ENCODE measurements at regions not wholly inside any gene's neighbourhood (a gene's known extent, or its start where the extent isn't known, plus 50 kb on each side); places are given as distances from the start of the nearest gene placed in this dataset.

DNA sequence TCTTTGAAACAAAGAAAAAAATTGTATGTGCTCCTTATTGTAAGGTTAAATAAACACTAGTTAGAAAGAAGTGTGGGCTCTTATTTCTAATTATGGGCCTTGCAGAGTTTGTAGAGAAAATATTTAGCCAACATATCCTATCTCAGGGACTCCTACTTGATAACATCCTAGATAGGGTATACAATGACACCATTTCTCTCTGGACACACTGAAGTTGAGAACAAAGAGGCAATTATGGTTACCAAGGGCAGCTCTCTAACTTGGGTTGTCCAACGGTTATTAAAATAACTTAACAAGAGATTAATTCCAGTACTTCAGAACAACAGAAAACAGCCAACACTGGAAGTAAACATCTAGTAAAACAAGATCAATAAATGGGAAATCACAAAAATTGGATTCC, 69.0 kb upstream of the ZC3H11B start:
- TF ChIP-seq, protein P1, sequence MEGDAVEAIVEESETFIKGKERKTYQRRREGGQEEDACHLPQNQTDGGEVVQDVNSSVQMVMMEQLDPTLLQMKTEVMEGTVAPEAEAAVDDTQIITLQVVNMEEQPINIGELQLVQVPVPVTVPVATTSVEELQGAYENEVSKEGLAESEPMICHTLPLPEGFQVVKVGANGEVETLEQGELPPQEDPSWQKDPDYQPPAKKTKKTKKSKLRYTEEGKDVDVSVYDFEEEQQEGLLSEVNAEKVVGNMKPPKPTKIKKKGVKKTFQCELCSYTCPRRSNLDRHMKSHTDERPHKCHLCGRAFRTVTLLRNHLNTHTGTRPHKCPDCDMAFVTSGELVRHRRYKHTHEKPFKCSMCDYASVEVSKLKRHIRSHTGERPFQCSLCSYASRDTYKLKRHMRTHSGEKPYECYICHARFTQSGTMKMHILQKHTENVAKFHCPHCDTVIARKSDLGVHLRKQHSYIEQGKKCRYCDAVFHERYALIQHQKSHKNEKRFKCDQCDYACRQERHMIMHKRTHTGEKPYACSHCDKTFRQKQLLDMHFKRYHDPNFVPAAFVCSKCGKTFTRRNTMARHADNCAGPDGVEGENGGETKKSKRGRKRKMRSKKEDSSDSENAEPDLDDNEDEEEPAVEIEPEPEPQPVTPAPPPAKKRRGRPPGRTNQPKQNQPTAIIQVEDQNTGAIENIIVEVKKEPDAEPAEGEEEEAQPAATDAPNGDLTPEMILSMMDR (IDR thresholded peaks at IDR 0.05; ENCODE audit: control insufficient read depth, extremely low read depth, insufficient read depth) = no peak
- DNase-seq (ENCODE audit: low read depth) = no peak
- no peak overlapping the region for H3K4me3 ChIP-seq (ENCODE audit: low read depth, low read length)

- H3K4me3 ChIP-seq (ENCODE audit: low read depth, low read length) = no peak overlapping the region
- DNase-seq (ENCODE audit: low read depth) = no peak
- TF ChIP-seq, protein P1 (IDR thresholded peaks at IDR 0.05; ENCODE audit: control insufficient read depth, extremely low read depth, insufficient read depth) = no peak
Observed at GRCh38 chr1:219676012-219676765, 63.3 kb upstream of the ZC3H11B start.

DNA sequence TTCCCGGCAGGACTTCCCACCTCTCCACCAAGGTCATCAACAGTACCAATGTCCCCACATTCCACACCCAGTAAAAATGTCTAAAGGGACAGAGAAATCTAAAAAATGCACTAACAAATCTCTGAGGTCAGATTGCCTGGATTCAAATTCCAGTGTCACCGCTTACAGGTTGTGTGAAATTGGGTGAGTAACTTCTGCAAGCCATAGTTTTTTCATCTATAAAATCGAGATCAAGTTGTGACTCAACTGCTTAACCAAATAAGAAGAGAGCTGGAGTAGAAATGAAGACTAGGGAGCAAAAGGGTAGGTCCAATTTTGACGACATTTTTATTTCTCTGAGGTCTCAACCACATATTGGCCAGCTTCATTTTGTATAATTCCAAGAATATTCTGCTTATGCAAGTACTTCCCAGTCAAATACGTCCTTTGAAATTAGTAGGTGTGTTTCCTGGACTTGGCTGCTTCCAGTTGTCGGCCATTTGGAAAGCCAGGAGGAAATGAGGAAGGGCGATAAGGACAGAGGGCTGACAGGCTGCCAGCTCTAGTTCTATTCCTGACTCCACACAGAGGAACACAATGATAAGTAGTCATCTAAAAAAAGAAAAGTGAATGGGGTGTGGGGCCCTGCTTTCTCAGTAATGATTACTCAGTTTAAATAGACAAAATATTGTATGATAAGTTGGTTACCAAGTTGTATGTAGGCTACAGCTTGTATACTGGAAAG, 57.7 kb upstream of the ZC3H11B start:
- no peak for DNase-seq (ENCODE audit: low read depth)
- TF ChIP-seq, protein P1 (IDR thresholded peaks at IDR 0.05; ENCODE audit: control insufficient read depth, extremely low read depth, insufficient read depth) = no peak
- no peak overlapping the region for H3K4me3 ChIP-seq (ENCODE audit: low read depth, low read length)

DNA sequence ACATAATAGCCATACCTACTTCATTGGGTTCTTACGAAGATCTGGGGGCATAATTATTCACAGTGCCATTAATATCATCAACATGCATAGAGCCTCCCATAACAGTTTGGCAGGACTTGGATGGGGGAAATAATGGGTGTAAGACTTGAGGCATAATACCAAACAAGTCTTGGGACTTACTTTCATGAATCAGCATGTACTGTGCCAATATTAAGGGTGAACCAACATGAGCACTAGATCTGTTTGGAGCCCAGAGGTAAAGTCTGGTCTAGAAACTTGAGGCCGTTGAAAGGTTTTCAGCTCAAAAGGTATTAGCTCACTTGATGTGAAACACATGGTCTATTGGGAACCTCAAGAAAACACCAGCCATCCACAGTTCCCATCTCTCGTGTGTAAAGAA, 56.7 kb upstream of the ZC3H11B start:
- H3K4me3 ChIP-seq (ENCODE audit: low read depth, low read length) = no peak overlapping the region
- no peak for DNase-seq (ENCODE audit: low read depth)
- TF ChIP-seq, protein P1 (IDR thresholded peaks at IDR 0.05; ENCODE audit: control insufficient read depth, extremely low read depth, insufficient read depth) = no peak

DNA sequence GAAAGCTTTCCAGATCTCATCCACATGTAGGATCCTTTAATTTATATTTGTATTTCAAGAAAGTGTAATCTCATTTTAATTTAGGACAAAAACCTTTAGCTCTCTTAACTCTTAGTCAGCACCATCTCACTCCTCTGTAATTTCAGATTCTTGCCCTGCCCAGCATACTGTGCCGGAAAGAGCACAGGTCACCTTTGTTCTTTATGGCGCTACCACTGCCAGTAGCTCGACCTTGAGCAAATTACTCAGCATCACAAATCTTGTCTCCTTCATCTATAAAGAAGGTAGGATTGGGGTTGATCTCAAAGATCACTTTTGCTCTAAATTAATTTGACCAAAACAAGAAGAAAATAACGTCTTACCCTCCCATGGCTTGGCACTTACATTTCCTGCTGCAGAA, 56.1 kb upstream of the ZC3H11B start:
- no peak overlapping the region for H3K4me3 ChIP-seq (ENCODE audit: low read depth, low read length)
- DNase-seq (ENCODE audit: low read depth) = no peak
- TF ChIP-seq, protein P1 (IDR thresholded peaks at IDR 0.05; ENCODE audit: control insufficient read depth, extremely low read depth, insufficient read depth) = no peak

- TF ChIP-seq, protein P1 (IDR thresholded peaks at IDR 0.05; ENCODE audit: control insufficient read depth, extremely low read depth, insufficient read depth) = no peak
- no peak for DNase-seq (ENCODE audit: low read depth)
- no peak overlapping the region for H3K4me3 ChIP-seq (ENCODE audit: low read depth, low read length)
Observed at GRCh38 chr1:219668446-219668845, 55.5 kb upstream of the ZC3H11B start.

Data from LNCaP clone FGC (cell line).